Activated T-helper 17 cell treated with anti-CD3 and anti-CD28 coated beads, Interleukin-2, amount 50 U/mL, for 72 hours (primary cell): ENCODE measurements at regions not wholly inside any gene's neighbourhood (a gene's known extent, or its start where the extent isn't known, plus 50 kb on each side); places are given as distances from the start of the nearest gene placed in this dataset.

Experiments used
- ATAC-seq: fragments of 150-1000 bp; cut with Tn5 transposase; replicated peaks from 2 replicates; pipeline ENCODE4 v1.10.0; 2021; ENCODE audit warnings: mild to moderate bottlenecking, moderate library complexity
- H3K27ac Mint-ChIP-seq: one replicate; pipeline ENCODE4 v1.8.0; 2022; ENCODE audit warnings: mixed read lengths
- H3K27me3 Mint-ChIP-seq: one replicate; pipeline ENCODE4 v1.8.0; 2022; ENCODE audit warnings: mixed read lengths
- H3K36me3 Mint-ChIP-seq: one replicate; pipeline ENCODE4 v1.8.0; 2022; ENCODE audit warnings: low read depth, mild to moderate bottlenecking, mixed read lengths
- H3K4me1 Mint-ChIP-seq: one replicate; pipeline ENCODE4 v1.8.0; 2022; ENCODE audit warnings: mixed read lengths
- H3K4me3 Mint-ChIP-seq: one replicate; pipeline ENCODE4 v1.8.0; 2022; ENCODE audit warnings: mild to moderate bottlenecking, mixed read lengths
- H3K9me3 Mint-ChIP-seq: one replicate; pipeline ENCODE4 v1.8.0; 2022; ENCODE audit warnings: mixed read lengths

- Mint-ChIP-seq H3K27ac (no peak overlapping the region), H3K4me3 (no peak overlapping the region), H3K36me3 (no peaks in the 10 kb centered on the region), H3K4me1 (peaks cover 8% of the 10 kb centered on the region), H3K9me3 (no peaks in the 10 kb centered on the region), H3K27me3 (peaks cover 16% of the 10 kb centered on the region)
- ATAC-seq, result no peak
Observed at GRCh38 chr17:62126292-62126691, 61.2 kb upstream of the MED13 start.

DNA sequence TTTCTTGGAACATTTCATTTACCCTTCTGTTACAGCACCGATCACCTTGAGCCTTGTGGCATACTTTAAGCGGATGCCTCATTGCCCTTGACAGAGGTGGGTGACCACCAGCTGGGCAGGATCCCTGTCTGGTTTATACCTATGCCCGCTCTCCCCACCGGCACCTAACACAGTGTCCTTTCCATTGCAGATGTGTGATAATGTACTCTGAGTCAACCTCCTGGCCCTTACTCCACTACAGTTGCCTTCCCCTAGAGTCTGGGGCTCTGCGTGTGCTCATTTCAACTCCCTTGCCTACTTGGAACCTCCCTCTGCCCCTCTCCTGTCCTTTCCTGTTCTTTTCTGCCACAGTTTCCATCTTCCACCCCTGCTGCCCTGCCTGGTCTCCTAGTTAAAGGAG is 60.2 kb upstream of the MED13 start:
- ATAC-seq, result no peak
- H3K27ac Mint-ChIP-seq, result no peak overlapping the region
- H3K27me3 Mint-ChIP-seq, result peaks cover 18% of the 10 kb centered on the region
- H3K4me3 Mint-ChIP-seq, result no peak overlapping the region
- H3K9me3 Mint-ChIP-seq, result no peaks in the 10 kb centered on the region
- H3K4me1 Mint-ChIP-seq, result peaks cover 17% of the 10 kb centered on the region
- H3K36me3 Mint-ChIP-seq, result no peaks in the 10 kb centered on the region

GRCh38 chr17:62121025-62121730 is 56.1 kb upstream of the MED13 start:
- H3K36me3 Mint-ChIP-seq, result no peaks in the 10 kb centered on the region
- ATAC-seq, result no peak
- H3K4me1 Mint-ChIP-seq, result peaks cover 17% of the 10 kb centered on the region
- peak overlapping the region; percentile 70 for H3K27ac Mint-ChIP-seq
- peak overlapping the region; percentile 49 for H3K4me3 Mint-ChIP-seq
- peaks cover 15% of the 10 kb centered on the region for H3K27me3 Mint-ChIP-seq
- H3K9me3 Mint-ChIP-seq, result no peaks in the 10 kb centered on the region

- H3K4me3 Mint-ChIP-seq, result no peak overlapping the region
- no peaks in the 10 kb centered on the region for H3K9me3 Mint-ChIP-seq
- peak; percentile 88 for ATAC-seq
- H3K36me3 Mint-ChIP-seq, result no peaks in the 10 kb centered on the region
- H3K27me3 Mint-ChIP-seq, result peaks cover 8% of the 10 kb centered on the region
- H3K4me1 Mint-ChIP-seq, result peaks cover 15% of the 10 kb centered on the region
- H3K27ac Mint-ChIP-seq, result no peak overlapping the region
Observed at GRCh38 chr17:62119373-62119772, 54.3 kb upstream of the MED13 start.
